DND-41 (cell line): ENCODE measurements at regions not wholly inside any gene's neighbourhood (a gene's known extent, or its start where the extent isn't known, plus 50 kb on each side); places are given as distances from the start of the nearest gene placed in this dataset.

Source experiments
- EZH2 ChIP-seq: IDR thresholded peaks from 3 replicates; pipeline ENCODE4 v1.6.1; 2012; ENCODE audit warnings: borderline replicate concordance, low read depth, mild to moderate bottlenecking, moderate library complexity, low read length, inconsistent platforms; ENCODE audit not compliant: severe bottlenecking
- TF ChIP-seq, protein P1 (sequence below): IDR thresholded peaks from 2 replicates; pipeline ENCODE4 v1.5.1; 2012; ENCODE audit warnings: borderline replicate concordance, low read length, moderate library complexity, mild to moderate bottlenecking; ENCODE audit not compliant: poor library complexity, severe bottlenecking; ENCODE audit errors: extremely low read depth

DNA sequence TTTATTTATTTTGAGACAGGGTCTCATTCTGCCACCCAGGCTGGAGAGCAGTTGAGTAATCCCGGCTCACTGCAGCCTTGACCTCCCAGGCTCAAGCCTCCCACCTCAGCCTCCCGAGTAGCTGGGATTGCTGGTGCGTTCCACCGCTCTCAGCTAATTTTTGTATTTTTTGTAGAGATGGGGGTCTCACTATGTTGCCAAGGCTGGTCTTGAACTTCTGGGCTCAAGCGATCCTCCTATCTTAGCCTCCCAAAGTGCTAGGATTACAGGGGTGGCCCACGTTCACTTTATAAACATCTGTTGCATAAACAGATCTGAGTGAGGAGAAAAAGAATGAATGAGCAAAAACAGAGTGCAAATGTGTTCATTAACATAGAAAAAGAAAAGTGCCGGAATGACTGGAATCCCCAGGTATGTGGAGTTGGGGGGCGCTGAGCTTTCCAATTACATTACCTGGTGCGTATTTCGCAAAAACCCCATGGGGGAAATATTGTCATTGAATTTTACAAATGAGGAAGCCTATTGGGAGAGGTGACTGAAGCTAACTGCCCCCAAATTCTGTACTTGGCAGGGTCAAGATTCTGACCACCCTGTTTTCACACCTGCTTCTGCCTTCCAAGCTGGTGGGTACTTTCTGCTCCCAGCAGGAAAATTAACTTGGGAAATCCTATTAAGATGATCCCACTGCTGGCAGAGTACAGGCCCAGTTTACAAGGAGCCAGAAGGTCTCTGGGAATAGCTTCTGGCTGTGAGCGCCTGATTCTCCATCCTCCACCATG lies 207.7 kb upstream of the JARID2 start:
- TF ChIP-seq, protein P1, sequence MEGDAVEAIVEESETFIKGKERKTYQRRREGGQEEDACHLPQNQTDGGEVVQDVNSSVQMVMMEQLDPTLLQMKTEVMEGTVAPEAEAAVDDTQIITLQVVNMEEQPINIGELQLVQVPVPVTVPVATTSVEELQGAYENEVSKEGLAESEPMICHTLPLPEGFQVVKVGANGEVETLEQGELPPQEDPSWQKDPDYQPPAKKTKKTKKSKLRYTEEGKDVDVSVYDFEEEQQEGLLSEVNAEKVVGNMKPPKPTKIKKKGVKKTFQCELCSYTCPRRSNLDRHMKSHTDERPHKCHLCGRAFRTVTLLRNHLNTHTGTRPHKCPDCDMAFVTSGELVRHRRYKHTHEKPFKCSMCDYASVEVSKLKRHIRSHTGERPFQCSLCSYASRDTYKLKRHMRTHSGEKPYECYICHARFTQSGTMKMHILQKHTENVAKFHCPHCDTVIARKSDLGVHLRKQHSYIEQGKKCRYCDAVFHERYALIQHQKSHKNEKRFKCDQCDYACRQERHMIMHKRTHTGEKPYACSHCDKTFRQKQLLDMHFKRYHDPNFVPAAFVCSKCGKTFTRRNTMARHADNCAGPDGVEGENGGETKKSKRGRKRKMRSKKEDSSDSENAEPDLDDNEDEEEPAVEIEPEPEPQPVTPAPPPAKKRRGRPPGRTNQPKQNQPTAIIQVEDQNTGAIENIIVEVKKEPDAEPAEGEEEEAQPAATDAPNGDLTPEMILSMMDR: no peak
- TF ChIP-seq EZH2: no peak
